GM19240 (cell line): ENCODE measurements at regions not wholly inside any gene's neighbourhood (a gene's known extent, or its start where the extent isn't known, plus 50 kb on each side); places are given as distances from the start of the nearest gene placed in this dataset.

Source experiments
- DNase-seq: peaks from one replicate; pipeline ENCODE4 v3.0.0; 2011; ENCODE audit warnings: low spot score; ENCODE audit not compliant: insufficient read length

DNA sequence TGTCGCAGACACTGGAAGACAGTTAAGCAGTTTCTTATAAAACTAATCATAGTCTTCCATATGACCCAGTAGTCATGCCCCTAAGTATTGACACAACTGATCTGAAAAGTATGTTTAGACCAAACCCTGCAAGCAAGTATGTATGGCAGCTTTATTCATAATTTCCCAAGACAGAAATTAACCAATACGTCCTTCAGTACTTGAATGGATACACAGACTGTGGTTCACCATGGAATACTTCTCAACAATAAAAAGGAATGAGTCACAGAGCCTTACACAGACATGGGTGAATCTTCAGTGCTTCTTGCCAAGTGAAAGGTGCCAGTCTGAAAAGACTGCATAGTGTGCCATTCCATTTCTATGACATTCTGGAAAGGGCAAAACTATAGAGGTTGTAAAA, 50.2 kb upstream of the AKR1E2 start:
- DNase-seq = no peak

DNA sequence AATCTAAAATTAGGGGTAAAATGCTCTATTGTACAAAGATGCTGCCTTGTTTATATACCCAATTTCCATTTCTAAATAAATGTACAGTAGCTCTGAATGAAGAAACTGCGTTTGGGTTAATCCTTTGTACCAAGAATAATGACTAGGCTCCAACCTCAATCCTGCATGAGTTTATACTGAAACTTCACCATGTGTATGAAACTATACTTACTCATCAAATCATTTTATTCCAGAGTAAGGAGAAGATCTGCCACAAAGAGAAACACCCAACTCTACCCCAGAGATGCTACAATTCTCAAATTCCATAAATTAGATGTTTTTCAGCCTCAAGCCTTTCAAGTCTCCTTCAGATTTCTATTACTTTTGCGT, 53.8 kb upstream of the AKR1E2 start:
- no peak for DNase-seq

DNA sequence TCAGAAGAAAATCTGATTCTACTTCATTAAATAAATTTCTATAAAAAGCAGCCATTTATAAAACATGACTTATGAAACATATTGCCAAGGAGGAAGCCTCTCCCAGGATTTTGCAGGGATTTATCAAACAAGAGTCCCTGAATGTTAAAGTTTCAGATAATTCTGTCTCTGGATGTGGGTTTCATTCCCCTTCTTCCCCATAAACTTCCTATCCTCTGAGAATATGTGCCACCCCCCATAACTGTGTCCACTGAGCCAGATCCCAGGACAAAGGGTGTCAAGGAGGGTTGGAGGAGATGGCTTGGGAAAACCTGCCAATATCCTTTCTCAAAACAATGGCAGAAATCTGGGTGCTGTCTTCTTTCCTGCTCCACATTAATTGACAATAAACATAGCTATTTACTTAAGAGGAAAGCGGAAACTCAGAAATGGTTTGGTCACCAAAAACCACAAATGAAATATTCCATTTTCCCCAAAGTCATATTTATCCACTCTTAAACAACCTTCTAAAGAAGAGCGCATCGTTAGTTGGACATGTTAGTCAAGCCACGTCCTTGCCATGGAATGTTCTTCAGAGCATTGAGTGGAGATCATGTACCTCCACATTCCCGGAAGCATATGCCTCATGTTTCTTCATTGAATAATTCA, 54.3 kb upstream of the AKR1E2 start:
- no peak for DNase-seq

DNA sequence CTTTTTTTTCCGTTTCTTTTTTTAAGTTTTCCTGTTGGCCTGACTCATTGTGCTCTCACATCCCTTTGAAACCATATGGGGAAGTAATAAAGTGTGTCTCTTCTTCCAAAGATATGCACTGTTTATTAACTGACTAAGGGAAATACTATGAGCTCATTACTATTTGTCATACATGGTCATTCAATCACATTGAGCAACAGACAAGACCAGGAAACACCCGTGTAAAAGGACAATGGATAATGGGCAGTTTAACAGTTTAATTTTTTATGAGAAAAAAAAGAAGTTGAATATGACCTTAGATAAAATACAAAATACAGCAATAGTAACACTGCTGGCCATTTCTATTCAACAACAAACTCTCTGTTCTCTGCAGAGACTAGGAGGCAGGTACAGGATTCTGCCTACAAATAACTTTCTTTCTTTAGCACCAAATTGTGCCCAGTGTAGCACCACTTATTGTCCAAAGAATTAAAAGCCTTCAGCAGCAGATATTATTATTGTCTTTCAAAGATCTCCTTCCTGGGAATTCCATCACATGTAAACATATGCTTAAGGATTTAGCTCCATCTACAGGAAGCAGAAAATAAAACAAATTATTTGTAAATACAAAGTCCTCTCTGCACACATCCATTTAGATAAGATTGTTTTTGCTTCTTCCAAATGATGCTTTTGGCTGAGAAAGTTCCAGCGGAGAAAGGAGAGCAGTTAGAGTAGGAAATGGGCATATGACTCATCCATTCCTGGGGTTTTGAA, 55.0 kb upstream of the AKR1E2 start:
- no peak for DNase-seq

DNA sequence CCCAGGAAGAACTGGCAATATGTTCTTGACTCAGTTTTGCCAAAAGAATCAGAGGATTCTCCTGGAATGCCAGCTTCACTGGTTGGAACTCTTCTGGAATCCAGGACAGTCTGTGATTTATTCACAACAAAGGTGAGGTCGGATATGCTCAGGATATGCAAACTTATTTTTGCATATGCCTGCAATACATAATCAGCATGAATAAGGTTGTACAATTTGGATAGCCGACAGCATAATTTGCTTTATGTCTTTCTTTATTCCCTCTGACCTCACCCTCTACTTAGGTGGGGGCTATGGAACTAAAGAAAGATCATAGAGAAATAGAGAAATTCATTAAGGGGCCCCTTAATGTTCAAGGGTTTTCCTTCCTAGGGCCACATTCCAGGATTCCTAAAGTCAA, 57.6 kb upstream of the AKR1E2 start:
- no peak for DNase-seq

DNA sequence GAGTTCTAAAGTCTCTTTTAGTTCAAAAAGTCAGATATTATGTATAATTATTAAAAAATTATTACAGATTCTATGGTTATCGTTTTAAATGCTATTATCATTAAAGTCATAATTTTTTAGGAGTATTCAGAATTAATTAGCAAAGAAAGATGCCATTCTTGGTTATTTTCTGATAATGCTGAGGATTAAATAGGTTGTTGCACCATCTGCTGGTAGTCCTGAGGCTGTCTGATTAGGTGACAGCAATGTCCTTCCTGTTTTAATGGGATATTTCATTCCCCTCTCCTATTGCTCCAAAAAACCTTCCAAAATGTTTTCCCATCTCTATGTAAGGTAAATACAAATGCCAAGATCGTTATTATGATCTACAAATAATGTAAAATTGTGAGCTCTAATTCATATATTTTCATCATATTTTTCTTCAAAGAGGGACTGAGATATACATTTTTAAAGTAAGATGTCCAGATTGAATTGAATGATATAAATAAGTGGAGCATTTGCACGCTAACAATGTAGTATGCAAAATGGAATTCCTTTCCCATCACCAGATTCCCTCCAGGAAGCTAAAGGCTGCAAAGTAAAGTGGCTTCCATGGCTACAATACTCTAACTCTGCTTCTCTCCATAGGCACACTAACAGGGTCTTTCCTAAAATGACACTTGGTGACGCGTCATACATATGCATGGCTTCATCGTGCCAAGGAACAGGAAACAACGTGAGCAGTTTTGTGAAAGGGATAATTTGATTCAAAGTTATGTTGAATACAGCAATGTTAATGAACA, 58.8 kb upstream of the AKR1E2 start:
- DNase-seq = no peak

DNA sequence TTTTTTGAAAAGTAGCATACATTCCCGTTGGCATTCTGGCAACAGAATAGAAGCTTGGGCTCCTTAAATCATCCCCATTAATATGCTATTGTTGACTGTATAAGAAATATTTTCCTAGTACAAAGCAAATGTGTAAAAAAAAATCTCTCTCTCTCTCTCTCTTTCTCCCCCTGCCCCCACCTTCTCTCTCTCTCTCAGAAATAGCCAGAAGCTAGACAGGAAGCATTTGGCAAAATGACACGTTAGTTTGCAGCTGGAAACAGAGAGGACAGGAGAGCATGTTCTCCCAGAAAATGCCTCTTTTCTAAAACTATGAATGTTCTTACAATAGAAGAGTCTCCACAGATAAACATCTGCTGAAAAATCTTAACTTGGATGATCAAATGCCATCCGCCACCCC, 59.6 kb upstream of the AKR1E2 start:
- no peak for DNase-seq

DNA sequence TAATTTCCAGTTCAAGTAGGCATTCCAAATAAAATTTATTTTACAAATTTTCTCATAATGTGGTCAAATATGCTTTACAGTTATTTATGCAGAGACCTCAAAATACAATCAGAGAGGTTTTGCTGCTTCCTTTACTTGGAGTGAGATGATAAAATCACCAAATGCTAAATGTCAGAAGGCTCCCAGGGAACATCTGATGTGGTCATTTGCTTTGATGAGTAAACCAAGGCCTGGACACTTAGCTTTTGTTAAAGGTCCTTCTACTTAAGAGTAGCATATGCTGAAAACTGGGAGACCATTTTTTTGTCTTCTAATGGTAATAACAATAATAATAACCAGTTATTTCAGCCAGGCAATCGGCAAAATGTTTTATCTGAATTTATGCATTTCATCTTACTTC, 60.6 kb upstream of the AKR1E2 start:
- no peak for DNase-seq

DNA sequence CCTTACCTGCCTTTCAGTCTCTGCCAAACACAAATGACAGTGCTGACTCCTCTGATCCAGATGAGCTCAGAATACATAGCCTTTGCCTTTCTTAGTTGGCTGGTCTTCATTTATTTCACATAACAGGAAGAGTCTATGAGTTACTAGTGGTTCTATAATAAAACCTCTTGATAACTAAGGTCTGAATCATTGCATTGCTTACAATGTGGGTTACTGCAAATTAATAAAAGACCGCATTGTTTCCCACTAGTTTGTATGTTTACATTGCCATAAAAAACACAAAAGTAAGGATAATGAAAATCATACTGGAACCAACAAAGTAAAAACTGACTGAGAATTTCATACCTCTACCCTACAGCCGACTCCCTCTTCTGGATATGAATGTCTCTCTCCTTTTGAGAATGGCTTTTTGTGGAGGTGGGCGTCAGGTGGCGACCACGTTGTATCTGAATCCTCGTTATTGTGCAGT, 62.0 kb upstream of the AKR1E2 start:
- no peak for DNase-seq

DNA sequence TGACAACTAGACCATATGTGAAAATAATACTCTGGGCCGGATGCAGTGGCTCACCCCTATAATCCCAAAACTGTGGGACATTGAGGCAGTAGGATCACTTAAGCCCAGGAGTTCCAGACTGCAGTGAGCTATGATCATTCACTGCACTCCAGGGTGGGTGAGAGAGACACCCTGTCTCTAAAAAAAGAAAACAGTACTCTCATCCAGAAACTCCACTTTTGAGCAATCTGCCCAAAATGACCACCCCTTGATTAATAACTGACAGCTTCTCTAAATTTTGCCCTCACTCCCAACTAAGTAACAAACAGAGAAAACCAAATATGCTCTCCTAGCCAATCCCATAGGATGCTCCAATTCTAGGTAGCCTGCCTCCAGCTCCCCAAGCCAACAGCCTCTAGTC, 62.5 kb upstream of the AKR1E2 start:
- DNase-seq = no peak

DNA sequence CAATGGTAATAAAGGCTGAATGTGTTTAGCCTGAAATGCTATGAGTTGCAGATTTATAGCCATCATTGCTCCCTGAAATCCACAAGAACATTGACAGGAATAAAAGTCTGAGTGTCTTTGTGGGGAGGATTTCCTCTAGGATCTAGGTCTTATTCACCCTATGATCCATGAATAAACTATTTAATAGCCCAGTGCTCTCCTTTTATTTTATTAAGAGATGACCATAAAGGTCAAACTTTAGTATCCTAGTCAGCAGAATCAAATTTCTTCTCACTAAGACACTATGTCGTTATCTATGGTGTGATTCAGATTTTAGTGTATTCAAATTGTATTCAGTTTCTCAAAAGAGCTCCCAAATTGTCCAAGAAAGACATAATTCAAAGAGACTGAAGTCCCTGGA, 67.8 kb upstream of the AKR1E2 start:
- no peak for DNase-seq

DNA sequence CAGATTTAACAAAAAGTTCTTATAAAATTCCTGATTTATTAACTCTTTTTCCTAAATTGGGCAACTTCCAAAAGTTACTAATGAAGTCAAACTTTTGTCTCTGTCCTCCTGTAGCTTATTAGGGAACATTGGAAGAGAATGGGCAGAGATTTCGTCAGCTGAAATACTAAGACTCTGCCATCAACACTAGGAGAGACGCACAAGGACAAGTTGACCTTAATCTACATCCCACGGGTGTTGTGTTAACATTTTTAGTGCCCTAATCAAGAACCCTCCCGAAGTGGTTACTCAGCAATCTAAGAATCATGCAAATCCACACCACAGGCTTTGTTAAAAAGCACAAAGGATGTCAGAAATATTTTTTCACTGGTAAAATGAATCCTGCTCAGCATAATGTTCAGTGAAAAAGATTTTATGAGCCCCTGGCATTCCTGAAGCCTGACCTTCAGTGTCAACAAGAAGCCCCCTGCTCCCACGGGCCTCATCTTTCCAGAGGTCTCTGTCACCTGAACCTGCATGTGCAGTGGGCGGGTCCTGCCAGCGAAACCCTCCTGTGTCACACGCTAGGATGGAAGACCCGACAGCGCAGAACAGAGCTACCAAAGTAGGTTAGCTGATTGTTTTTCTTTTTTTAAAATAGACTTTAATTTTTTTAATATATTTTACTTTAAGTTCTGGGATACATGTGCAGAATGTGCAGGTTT, 70.6 kb upstream of the AKR1E2 start:
- no peak for DNase-seq

DNA sequence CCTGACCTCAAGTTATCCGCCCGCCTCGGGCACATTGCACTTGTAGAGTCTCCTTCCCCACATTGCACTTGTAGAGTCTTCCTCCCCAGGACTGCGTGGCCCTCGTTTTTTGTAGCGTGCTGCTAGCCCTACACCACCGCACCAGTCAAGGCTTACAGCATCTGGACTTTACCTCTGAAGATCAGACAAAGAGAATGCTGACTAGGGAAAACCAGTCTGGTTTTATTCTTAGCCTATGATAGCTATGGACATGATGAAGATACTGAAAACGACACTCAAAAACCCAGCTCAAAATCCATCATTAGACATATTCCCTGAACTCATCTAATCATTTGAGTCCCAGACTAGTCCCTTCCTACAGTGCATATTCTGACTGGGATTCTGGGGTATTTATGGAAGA, 71.9 kb upstream of the AKR1E2 start:
- DNase-seq = no peak

DNA sequence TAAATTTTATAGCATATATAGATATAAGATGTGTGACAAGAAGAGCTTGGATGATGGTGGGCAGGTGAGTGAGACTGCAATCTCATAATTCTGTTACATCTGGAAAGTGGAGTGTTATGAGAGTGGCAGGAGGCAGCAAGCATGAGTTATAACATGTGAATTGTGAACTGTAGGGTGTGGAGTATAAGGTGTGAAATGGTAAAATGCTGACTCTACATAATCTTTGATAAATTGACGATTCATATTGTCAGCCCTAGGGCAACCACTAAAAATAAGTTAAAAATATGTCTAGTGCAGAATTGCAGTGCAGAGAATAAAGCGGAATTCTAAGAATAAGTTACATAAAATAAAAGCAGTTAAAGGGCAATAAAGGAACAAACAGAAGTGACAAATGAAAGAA, 74.8 kb upstream of the AKR1E2 start:
- DNase-seq = no peak

DNA sequence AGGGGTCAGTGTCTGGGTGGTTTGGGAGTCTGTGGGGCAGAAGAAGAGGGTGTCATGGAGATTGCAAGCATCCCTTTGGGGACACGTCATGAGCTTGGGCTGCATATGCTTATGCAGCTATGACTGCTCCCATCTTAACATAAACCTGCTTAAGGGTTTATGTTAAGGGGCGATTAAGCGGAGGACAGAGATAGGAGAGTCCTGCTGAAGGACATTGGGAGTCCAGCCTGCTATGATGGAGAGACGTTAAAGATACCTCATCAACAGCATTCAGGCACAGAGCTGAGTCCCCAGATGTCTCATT, 76.8 kb upstream of the AKR1E2 start:
- DNase-seq = no peak

DNA sequence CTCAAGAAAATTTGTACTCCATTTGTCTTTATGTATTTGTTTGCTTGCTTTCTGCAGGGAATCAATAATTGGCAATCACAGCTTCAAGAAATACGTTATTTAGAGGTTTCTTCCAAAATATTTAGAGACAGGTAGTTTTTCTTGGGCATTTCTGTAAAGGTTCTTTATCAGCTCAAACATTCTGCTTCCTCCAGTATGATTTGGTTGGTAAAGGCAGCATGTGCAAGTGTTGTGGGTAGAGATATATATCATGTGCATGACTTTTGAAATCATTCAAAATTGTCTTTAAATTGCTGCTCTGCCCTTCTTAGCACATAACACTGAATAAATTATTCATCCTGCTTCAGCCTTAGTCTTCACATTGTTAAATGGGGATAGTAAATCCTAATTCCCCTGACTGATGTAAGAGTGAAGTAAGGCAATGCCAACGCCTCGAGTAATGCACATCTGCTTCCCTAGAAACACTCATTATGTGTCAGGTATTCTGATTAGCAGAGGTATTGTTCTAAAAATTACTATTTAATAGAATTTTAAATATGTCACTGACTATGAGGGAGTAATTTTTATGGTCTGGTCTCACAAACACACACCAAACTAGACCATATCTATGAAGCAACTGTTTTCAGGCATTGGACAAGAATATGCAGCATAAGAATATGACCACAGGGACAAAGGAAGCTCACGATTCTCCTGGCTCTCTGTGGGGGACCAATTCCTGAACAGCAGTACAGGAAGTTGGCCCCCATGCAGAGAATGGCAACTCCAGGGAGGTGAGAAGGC, 77.3 kb upstream of the AKR1E2 start:
- no peak for DNase-seq

DNA sequence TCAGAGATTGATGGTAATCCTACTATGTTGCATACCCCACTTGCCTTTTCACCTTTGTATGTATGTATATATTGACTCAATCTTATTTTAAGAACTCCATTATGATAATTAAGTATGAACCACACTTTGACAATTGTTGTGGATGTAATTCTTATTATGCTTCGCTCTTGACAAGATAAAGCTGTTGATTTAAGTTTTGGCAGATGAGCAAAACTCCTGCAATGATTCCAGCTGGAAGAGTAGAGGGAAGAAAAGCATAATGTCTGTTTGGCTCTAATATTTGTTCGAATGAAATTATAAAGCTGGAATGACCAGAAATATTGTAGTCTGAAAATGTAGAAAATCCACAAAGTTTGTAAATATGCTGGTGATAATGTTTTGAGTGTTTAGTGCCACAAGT, 83.8 kb upstream of the AKR1E2 start:
- DNase-seq = no peak

DNA sequence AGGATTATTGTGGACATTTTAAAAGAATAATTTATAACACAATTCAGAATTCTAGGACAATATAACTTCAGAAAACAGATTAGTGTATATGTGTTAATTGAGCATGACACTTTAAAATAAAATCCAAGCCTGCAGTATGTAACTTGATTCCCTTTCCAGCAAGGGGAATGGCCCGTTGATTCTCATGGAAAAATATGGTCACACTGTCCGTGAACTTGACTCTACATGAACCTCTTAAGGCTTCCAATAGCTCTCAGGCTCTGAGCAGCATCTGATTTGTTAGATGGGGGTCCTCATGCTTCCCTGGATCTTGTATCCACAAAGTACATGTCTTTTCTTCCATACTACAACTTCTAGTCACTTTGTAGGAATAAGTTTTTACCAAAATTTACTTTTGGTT, 85.5 kb upstream of the AKR1E2 start:
- DNase-seq = no peak

DNA sequence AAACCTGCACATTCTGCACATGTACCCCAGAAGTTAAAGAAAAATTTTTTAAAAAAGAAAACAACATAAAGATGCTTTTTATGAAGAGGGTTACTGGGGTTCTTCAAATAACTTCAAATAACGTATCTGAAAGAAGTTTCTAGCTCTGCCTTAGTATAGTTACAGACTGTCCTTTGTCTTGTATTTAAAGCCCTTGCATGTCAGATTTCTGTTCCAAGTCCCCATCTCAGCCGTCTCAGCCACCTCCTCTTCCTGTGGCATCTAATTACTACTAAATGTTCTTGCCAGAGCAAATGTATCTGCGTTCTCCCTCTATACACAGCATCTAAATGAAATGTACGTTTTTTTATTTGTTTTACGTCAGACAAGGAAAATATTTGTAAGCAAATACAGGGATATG, 89.4 kb upstream of the AKR1E2 start:
- no peak for DNase-seq

DNA sequence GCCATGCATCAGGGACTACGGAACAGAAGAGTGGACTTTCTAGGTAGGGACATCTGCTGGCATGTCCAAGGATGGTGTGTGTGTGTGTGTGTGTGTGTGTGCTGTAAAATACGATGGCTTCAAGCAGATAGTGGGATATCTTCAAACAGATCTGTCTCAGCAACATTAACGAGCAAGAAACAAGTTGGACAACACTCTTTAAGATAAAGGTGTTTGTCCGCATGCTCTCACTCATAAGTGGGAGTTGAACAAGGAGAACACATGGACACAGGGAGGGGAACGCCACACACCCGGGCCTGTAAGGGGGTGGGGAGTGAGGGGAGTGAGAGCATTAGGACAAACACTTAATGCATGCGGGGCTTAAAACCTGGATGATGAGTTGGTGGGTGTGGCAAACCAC, 89.8 kb upstream of the AKR1E2 start:
- no peak for DNase-seq

DNA sequence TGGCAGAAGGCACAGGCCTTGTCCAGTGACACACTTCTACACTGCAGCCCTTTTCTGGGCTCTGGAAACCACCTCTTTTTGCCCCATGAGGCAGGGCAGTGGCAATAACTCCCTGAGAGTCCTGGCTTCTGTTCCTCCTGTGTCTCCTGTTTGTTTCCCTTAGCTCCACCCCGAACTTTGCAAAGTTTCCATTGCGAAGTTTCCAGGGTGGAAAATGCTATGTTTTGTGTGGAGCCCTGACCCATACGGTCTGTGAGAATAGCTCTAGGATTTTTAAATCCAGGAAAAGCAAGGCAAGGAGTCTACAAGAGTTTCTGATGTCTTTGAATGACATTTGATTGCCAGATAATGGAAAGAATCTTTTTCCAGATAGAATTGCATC, 92.2 kb upstream of the AKR1E2 start:
- no peak for DNase-seq
